B cell (primary cell): ENCODE measurements at regions not wholly inside any gene's neighbourhood (a gene's known extent, or its start where the extent isn't known, plus 50 kb on each side); places are given as distances from the start of the nearest gene placed in this dataset.

ENCODE experiments used
- ATAC-seq: fragments of 200-7000 bp; cut with Tn5 transposase; one replicate; pipeline ENCODE4 v1.10.0; 2021; ENCODE audit warnings: low read depth, mild to moderate bottlenecking, moderate number of reproducible peaks, moderate library complexity
- CTCF ChIA-PET: fragments of 350-600 bp; sonication (Branson Sonifier 250); formaldehyde crosslinking; loops from one replicate; lab custom pipeline; 2021; ENCODE audit warnings: antibody characterized with exemption, inconsistent platforms; lab: Charles Lee
- POLR2A ChIA-PET: fragments of 350-600 bp; sonication (Branson Sonifier 250); formaldehyde crosslinking; loops from one replicate; lab custom pipeline; 2021; ENCODE audit warnings: antibody characterized with exemption; lab: Charles Lee
- DNase-seq: peaks from one replicate; pipeline ENCODE4 v3.0.0; 2013
- H2AFZ ChIP-seq: 2 replicates; pipeline ENCODE4 v1.6.1; 2012; ENCODE audit warnings: mild to moderate bottlenecking, low read depth, low read length; ENCODE audit not compliant: insufficient read depth, poor library complexity, severe bottlenecking
- H3K27ac ChIP-seq, 2 donors: 1 replicate in 1 of 2; 2 replicates in 1 of 2; pipeline ENCODE4 v1.5.1; 2012 to 2013; ENCODE audit warnings: low read length in 2 of 2, mild to moderate bottlenecking in 2 of 2, moderate library complexity in 1 of 2
- H3K27me3 ChIP-seq, 4 experiments: fragments of 200-600 bp in 1 of 4; sonication (generic) in 1 of 4; replicated peaks in 1 of 4; 1 replicate in 2 of 4; 2 replicates in 2 of 4; pipeline versions ENCODE4 v1.6.1 to v1.7.0; 2013 to 2016; ENCODE audit warnings: low read length in 3 of 4, mild to moderate bottlenecking in 2 of 4, mixed read lengths in 1 of 4, moderate library complexity in 1 of 4; ENCODE audit not compliant: insufficient read depth in 4 of 4, control insufficient read depth in 3 of 4; ENCODE audit errors: control extremely low read depth in 1 of 4
- H3K36me3 ChIP-seq, 2 experiments: replicated peaks in 1 of 2; 1 replicate in 1 of 2; 2 replicates in 1 of 2; pipeline versions ENCODE4 v1.6.1 to v1.7.1; 2013; ENCODE audit warnings: low read length in 1 of 2; ENCODE audit not compliant: insufficient read depth in 2 of 2, control insufficient read depth in 1 of 2; ENCODE audit errors: control extremely low read depth in 1 of 2, extremely low read depth in 1 of 2
- H3K4me1 ChIP-seq, 2 donors: fragments of 200-600 bp in 1 of 2; sonication (generic) in 1 of 2; 1 replicate in 1 of 2; 2 replicates in 1 of 2; pipeline versions ENCODE4 v1.5.1 to v1.6.1; 2013 to 2017; ENCODE audit warnings: low read length in 2 of 2; ENCODE audit not compliant: control insufficient read depth in 2 of 2, insufficient read depth in 2 of 2
- H3K4me2 ChIP-seq: replicated peaks from 2 replicates; pipeline ENCODE3; 2012; ENCODE audit warnings: mild to moderate bottlenecking, low read depth, low read length; ENCODE audit not compliant: poor library complexity, severe bottlenecking
- H3K4me3 ChIP-seq, 5 experiments: fragments of 200-600 bp in 1 of 5; sonication (generic) in 1 of 5; 1 replicate in 3 of 5; 2 replicates in 2 of 5; pipeline versions ENCODE4 v1.5.1 to v1.7.0; 2011 to 2016; ENCODE audit warnings: low read length in 4 of 5, mild to moderate bottlenecking in 4 of 5, low read depth in 2 of 5, control low read depth in 1 of 5, moderate library complexity in 1 of 5; ENCODE audit not compliant: insufficient read depth in 1 of 5; ENCODE audit errors: control extremely low read depth in 1 of 5, extremely low read depth in 1 of 5
- H3K79me2 ChIP-seq: fragments of 200-600 bp; sonication (generic); one replicate; pipeline ENCODE4 v1.6.0; 2016; ENCODE audit warnings: low read length; ENCODE audit not compliant: control insufficient read depth, insufficient read depth
- H3K9ac ChIP-seq: fragments of 200-600 bp; sonication (generic); 2 replicates; pipeline ENCODE4 v1.6.1; 2017; ENCODE audit warnings: mild to moderate bottlenecking, low read length, moderate library complexity
- H3K9me3 ChIP-seq, 3 donors: one replicate each; pipeline versions ENCODE4 v1.6.1 to v1.7.1; 2013; ENCODE audit warnings: low read length in 2 of 3; ENCODE audit not compliant: control insufficient read depth in 2 of 3, insufficient read depth in 1 of 3; ENCODE audit errors: control extremely low read depth in 1 of 3
- H4K20me1 ChIP-seq: 2 replicates; pipeline ENCODE4 v1.6.0; 2012; ENCODE audit warnings: mild to moderate bottlenecking, low read length; ENCODE audit not compliant: insufficient read depth, control insufficient read depth, poor library complexity, severe bottlenecking
- H3K27ac Mint-ChIP-seq: one replicate; pipeline ENCODE4 v1.8.0; 2021; ENCODE audit warnings: mixed read lengths
- H3K27me3 Mint-ChIP-seq: one replicate; pipeline ENCODE4 v1.8.0; 2021; ENCODE audit warnings: mixed read lengths
- H3K4me1 Mint-ChIP-seq: one replicate; pipeline ENCODE4 v1.8.0; 2021; ENCODE audit warnings: mixed read lengths
- H3K4me3 Mint-ChIP-seq: one replicate; pipeline ENCODE4 v1.8.0; 2021; ENCODE audit warnings: mixed read lengths
- H3K9me3 Mint-ChIP-seq: one replicate; pipeline ENCODE4 v1.8.0; 2022; ENCODE audit warnings: mixed read lengths; ENCODE audit not compliant: insufficient read depth
- CTCF ChIP-seq: fragments of 200-600 bp; IDR thresholded peaks from one replicate; pipeline ENCODE4 v1.8.0; 2022; ENCODE audit warnings: antibody characterized with exemption, mild to moderate bottlenecking
- EZH2 ChIP-seq: IDR thresholded peaks from 2 replicates; pipeline ENCODE4 v1.6.1; 2012; ENCODE audit warnings: borderline replicate concordance, low read depth, mild to moderate bottlenecking, moderate library complexity, low read length; ENCODE audit not compliant: insufficient read depth, poor library complexity, severe bottlenecking
- WGBS: methylation state at CpG from one replicate; pipeline ENCODE4 v1.1.5; 2013; ENCODE audit warnings: missing lambda C conversion rate; ENCODE audit not compliant: insufficient coverage; 5-methylcytosine and 5-hydroxymethylcytosine counted together
- intact Hi-C: fragments of 100-400 bp; cut with micrococcal nuclease; formaldehyde crosslinking; loops from one replicate; pipeline ENCODE4 v1.10.0; 2022

DNA sequence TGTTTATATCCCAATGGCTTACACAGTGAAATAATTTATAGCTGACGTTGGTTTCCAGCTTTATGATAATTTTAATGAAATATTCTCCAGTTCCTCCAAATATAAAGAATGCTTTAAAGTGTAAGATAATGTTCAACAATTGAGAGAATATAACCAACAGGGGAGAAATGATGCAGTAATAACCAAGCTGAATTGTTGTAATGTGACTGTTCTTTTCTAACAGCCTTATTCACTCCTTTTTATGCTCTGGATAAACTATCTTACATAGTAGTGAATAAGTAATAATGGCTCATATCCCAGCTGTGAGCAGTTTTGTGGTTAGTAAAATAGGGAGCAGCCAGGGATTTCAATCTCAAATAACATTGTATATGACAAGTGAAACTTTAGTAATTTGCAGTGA lies 2348.7 kb upstream of the ACO1 start:
- H3K9me3 Mint-ChIP-seq: no peaks in the 10 kb centered on the region
- no peaks in the 10 kb centered on the region for H3K9me3 ChIP-seq
- H3K9ac ChIP-seq: no peak overlapping the region
- H3K4me1 ChIP-seq: no peaks in the 10 kb centered on the region
- H3K4me1 Mint-ChIP-seq: no peaks in the 10 kb centered on the region
- no peaks in the 10 kb centered on the region for H3K27me3 Mint-ChIP-seq
- no peak overlapping the region for H2AFZ ChIP-seq
- ChIA-PET CTCF (no interaction called here), POLR2A (no interaction called here)
- H3K27me3 ChIP-seq: no peaks in the 10 kb centered on the region
- no peak overlapping the region for H3K27ac Mint-ChIP-seq
- H3K27ac ChIP-seq: no peak overlapping the region
- DNase-seq: no peak
- intact Hi-C loops: no loop called here
- WGBS: no CpG with 5 or more reads among the region's 1 CpG
- no peak overlapping the region for H3K4me3 Mint-ChIP-seq
- H3K36me3 ChIP-seq: no peaks in the 10 kb centered on the region
- H3K79me2 ChIP-seq: no peaks in the 10 kb centered on the region
- TF ChIP-seq EZH2: no peak
- no peak for TF ChIP-seq CTCF
- no peak for ATAC-seq
- H3K4me3 ChIP-seq: no peak overlapping the region
- no peak overlapping the region for H3K4me2 ChIP-seq
- H4K20me1 ChIP-seq: no peaks in the 10 kb centered on the region

DNA sequence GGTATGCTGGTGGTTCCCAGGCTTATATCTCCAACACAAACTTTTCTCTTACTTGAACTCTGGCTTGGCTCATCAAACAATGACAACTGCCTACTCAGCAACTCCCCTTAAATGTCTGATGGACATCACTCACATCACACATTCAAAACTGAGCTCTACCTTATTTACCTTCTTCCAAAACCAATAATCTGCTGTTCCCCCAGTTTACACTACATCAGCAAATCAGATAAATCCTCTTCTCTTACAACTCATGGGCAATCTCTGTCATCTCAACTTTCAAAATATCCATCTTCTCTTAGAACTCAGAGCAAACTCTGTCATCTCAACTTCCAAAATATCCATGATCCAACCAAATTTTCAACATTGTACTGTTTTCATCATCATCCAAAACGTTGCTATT lies 2347.9 kb upstream of the ACO1 start:
- intact Hi-C loops: no loop called here
- no peak for ATAC-seq
- ChIA-PET POLR2A (no interaction called here), CTCF (no interaction called here)
- Histone ChIP-seq H3K36me3 (no peaks in the 10 kb centered on the region), H3K4me3 (no peak overlapping the region), H3K79me2 (no peaks in the 10 kb centered on the region), H3K27ac (no peak overlapping the region), H2AFZ (no peak overlapping the region), H3K9ac (no peak overlapping the region), H3K4me1 (no peaks in the 10 kb centered on the region), H4K20me1 (no peaks in the 10 kb centered on the region), H3K9me3 (no peaks in the 10 kb centered on the region), H3K4me2 (no peak overlapping the region), H3K27me3 (no peaks in the 10 kb centered on the region)
- Mint-ChIP-seq H3K4me3 (no peak overlapping the region), H3K9me3 (no peaks in the 10 kb centered on the region), H3K4me1 (no peaks in the 10 kb centered on the region), H3K27me3 (no peaks in the 10 kb centered on the region), H3K27ac (no peak overlapping the region)
- WGBS: 50% methylated on average over 1 of the region's 1 CpG
- TF ChIP-seq EZH2: no peak
- no peak for TF ChIP-seq CTCF
- DNase-seq: no peak
